ENCODE measurements at regions not wholly inside any gene's neighbourhood (a gene's known extent, or its start where the extent isn't known, plus 50 kb on each side); places are given as distances from the start of the nearest gene placed in this dataset.

DNA sequence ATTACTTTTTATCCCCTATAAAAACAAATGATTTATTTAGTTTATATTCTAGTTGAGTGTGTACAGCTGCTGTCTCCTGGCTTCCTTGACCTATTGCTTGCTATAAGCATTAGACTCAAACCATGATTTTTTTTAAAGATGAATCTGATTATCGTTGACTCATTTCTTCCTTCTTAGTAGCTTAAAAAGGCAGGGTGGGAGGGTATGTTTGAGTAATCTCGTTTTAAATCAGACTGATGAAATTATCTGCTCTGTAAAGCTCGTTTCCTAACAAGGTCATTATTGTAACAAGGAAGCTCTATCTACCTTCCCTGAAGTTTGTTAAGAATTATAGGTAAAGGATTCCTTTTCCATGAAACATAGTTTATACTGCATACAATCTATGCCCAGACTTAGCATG lies 276.3 kb upstream of the KCND2 start:
- TF ChIP-seq, protein P1, sequence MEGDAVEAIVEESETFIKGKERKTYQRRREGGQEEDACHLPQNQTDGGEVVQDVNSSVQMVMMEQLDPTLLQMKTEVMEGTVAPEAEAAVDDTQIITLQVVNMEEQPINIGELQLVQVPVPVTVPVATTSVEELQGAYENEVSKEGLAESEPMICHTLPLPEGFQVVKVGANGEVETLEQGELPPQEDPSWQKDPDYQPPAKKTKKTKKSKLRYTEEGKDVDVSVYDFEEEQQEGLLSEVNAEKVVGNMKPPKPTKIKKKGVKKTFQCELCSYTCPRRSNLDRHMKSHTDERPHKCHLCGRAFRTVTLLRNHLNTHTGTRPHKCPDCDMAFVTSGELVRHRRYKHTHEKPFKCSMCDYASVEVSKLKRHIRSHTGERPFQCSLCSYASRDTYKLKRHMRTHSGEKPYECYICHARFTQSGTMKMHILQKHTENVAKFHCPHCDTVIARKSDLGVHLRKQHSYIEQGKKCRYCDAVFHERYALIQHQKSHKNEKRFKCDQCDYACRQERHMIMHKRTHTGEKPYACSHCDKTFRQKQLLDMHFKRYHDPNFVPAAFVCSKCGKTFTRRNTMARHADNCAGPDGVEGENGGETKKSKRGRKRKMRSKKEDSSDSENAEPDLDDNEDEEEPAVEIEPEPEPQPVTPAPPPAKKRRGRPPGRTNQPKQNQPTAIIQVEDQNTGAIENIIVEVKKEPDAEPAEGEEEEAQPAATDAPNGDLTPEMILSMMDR (IDR thresholded peaks at IDR 0.05; ENCODE audit: poor library complexity, severe bottlenecking) = no peak
- TF ChIP-seq RAD21 (conservative IDR thresholded peaks at IDR 0.05) (no peak), POLR2AphosphoS5 (IDR thresholded peaks at IDR 0.05) (no peak)

Data from neural cell (in vitro differentiated cells).